ENCODE measurements at regions not wholly inside any gene's neighbourhood (a gene's known extent, or its start where the extent isn't known, plus 50 kb on each side); places are given as distances from the start of the nearest gene placed in this dataset.
A peak's percentile ranks its signal among the peaks of the same experiment; 100 is the strongest.

GRCh38 chr1:119225831-119226230 is 85.4 kb upstream of the WARS2 start:
- no peak overlapping the region for H3K4me3 ChIP-seq
- H3K27me3 ChIP-seq (replicated peaks in 1 of 2; ENCODE audit: control insufficient read depth in 2 of 2, insufficient read depth in 2 of 2, low read length in 1 of 2) = no peaks in the 10 kb centered on the region
- H3K9me3 ChIP-seq (replicated peaks; ENCODE audit: control insufficient read depth, insufficient read depth, low read length) = no peaks in the 10 kb centered on the region
- RAD21 ChIA-PET (ENCODE audit: unreplicated experiment) = interaction anchor here (3.6 kb wide), 1 partner anchor 50 kb away, joined by 27 read pairs; no protein-coding TSS in a partner anchor
- POLR2A ChIA-PET = no interaction called here
- no peak for ATAC-seq
- no peaks in the 10 kb centered on the region for H3K36me3 ChIP-seq (ENCODE audit: control insufficient read depth in 2 of 2, insufficient read depth in 2 of 2, low read length in 1 of 2)
- DNase-seq (ENCODE audit: low read depth, low spot score) = no peak
- no peaks in the 10 kb centered on the region for H4K20me1 ChIP-seq (ENCODE audit: control insufficient read depth, insufficient read depth)
- no TSS peak for BruUV-seq (replicated peaks)
- CTCF ChIA-PET = interaction anchor here (0.8 to 6.7 kb wide), 6 partner anchors 9 to 144 kb away, joined by 3 to 96 read pairs (median 4); no protein-coding TSS in a partner anchor
- H3K4me1 ChIP-seq (ENCODE audit: control insufficient read depth, insufficient read depth, low read length) = peaks cover 4% of the 10 kb centered on the region; the same call in 1 of the 2 replicates
- in situ Hi-C loops (cut with MboI) = no loop called here
- no peak overlapping the region for H3K9ac ChIP-seq (ENCODE audit: control insufficient read depth, insufficient read depth, low read length)
- no peak overlapping the region for H2AFZ ChIP-seq (ENCODE audit: control insufficient read depth, low read depth, low read length)
- no peak for TF ChIP-seq TCF12 (IDR thresholded peaks at IDR 0.05; ENCODE audit: low read depth, low read length)
- TF ChIP-seq RFX5 (IDR thresholded peaks at IDR 0.05; ENCODE audit: low read depth, low read length) = no peak
- peak; percentile 16; the same call in 1 of the 2 replicates for TF ChIP-seq RAD21 (IDR thresholded peaks at IDR 0.05; ENCODE audit: insufficient read depth, low read depth, low read length)
- TF ChIP-seq TCF3 (IDR thresholded peaks at IDR 0.05; ENCODE audit: borderline replicate concordance, insufficient read depth, low read depth, low read length) = no peak
- TF ChIP-seq NFYA (IDR thresholded peaks at IDR 0.05; ENCODE audit: borderline replicate concordance, low read depth, low read length) = no peak
- TF ChIP-seq IKZF1 (conservative IDR thresholded peaks at IDR 0.05) = no peak
- no peak for TF ChIP-seq JUNB (IDR thresholded peaks at IDR 0.05)
- TF ChIP-seq FOS (IDR thresholded peaks at IDR 0.05; ENCODE audit: borderline replicate concordance, extremely low read depth, insufficient read length) = no peak
- TF ChIP-seq, protein P1, sequence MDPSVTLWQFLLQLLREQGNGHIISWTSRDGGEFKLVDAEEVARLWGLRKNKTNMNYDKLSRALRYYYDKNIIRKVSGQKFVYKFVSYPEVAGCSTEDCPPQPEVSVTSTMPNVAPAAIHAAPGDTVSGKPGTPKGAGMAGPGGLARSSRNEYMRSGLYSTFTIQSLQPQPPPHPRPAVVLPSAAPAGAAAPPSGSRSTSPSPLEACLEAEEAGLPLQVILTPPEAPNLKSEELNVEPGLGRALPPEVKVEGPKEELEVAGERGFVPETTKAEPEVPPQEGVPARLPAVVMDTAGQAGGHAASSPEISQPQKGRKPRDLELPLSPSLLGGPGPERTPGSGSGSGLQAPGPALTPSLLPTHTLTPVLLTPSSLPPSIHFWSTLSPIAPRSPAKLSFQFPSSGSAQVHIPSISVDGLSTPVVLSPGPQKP (IDR thresholded peaks at IDR 0.05; ENCODE audit: low read depth, low read length) = no peak
- no peak for TF ChIP-seq NR2C2 (IDR thresholded peaks at IDR 0.05; ENCODE audit: borderline replicate concordance, control insufficient read depth, insufficient read length, low read depth)
- peak; percentile 5; the same call in 1 of the 2 replicates for TF ChIP-seq SMC3 (IDR thresholded peaks at IDR 0.05; ENCODE audit: borderline replicate concordance, low read length)
- peak; percentile 6 to 26 (median 19); a peak in 3 of 6 replicates for TF ChIP-seq CTCF (IDR thresholded peaks at IDR 0.05 in 2 of 3, conservative IDR thresholded peaks at IDR 0.05 in 1 of 3; ENCODE audit: control insufficient read depth in 2 of 3, extremely low read depth in 1 of 3, insufficient read depth in 1 of 3, low read depth in 3 of 3, low read length in 3 of 3)
- no peak for TF ChIP-seq SP1 (IDR thresholded peaks at IDR 0.05; ENCODE audit: low read depth, low read length)
- TF ChIP-seq SREBF2 (IDR thresholded peaks at IDR 0.05; ENCODE audit: low read length) = no peak
- TF ChIP-seq, protein P2, sequence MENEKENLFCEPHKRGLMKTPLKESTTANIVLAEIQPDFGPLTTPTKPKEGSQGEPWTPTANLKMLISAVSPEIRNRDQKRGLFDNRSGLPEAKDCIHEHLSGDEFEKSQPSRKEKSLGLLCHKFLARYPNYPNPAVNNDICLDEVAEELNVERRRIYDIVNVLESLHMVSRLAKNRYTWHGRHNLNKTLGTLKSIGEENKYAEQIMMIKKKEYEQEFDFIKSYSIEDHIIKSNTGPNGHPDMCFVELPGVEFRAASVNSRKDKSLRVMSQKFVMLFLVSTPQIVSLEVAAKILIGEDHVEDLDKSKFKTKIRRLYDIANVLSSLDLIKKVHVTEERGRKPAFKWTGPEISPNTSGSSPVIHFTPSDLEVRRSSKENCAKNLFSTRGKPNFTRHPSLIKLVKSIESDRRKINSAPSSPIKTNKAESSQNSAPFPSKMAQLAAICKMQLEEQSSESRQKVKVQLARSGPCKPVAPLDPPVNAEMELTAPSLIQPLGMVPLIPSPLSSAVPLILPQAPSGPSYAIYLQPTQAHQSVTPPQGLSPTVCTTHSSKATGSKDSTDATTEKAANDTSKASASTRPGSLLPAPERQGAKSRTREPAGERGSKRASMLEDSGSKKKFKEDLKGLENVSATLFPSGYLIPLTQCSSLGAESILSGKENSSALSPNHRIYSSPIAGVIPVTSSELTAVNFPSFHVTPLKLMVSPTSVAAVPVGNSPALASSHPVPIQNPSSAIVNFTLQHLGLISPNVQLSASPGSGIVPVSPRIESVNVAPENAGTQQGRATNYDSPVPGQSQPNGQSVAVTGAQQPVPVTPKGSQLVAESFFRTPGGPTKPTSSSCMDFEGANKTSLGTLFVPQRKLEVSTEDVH (IDR thresholded peaks at IDR 0.05; ENCODE audit: low read depth, partially characterized antibody) = no peak
- no peaks in the 10 kb centered on the region for H3K79me2 ChIP-seq (ENCODE audit: control insufficient read depth, insufficient read depth, low read length)
- 79% methylated on average over 2 of the region's 2 CpGs for WGBS (ENCODE audit: insufficient coverage, insufficient replicate concordance, low lambda C conversion rate, missing lambda C conversion rate)
- intact Hi-C loops (cut with micrococcal nuclease; ENCODE audit: unreplicated experiment) = loop anchor here (2.0 to 5.0 kb wide), 3 partner anchors 41 to 141 kb away; partner anchors contain the start of gene HAO2
- SMC1A ChIA-PET (ENCODE audit: uncharacterized antibody, unreplicated experiment) = interaction anchor here (1.1 to 4.8 kb wide), 2 partner anchors 32 to 50 kb away, joined by 3 to 32 read pairs; no protein-coding TSS in a partner anchor
- FAIRE-seq = no peak
- H3K27ac ChIP-seq (ENCODE audit: control insufficient read depth, insufficient read depth) = no peak overlapping the region
- no peak overlapping the region for H3K4me2 ChIP-seq (ENCODE audit: control insufficient read depth, insufficient read depth)

Measured in GM12878 (cell line).